ENCODE measurements at regions not wholly inside any gene's neighbourhood (a gene's known extent, or its start where the extent isn't known, plus 50 kb on each side); places are given as distances from the start of the nearest gene placed in this dataset.

DNA sequence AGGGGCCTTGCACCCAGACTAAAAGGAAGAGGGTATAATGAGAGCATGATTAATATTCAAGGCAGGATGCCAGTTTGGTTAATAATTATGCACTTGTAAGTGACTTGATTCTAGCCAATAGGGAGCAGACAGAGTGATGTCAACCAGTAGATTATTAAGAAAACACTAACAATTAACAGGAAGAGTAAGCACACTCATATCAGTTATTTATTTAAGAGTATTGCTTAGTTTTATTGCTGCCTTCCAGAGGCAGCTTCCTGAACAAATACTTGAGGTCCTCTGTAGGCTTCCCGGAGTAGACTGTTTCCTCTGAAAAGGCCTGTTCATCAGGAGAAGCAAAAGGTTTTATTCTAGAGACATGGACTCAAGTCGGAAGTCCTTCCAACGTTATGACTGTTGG is 129.1 kb upstream of the AFF2 start:
- TF ChIP-seq, protein P1, sequence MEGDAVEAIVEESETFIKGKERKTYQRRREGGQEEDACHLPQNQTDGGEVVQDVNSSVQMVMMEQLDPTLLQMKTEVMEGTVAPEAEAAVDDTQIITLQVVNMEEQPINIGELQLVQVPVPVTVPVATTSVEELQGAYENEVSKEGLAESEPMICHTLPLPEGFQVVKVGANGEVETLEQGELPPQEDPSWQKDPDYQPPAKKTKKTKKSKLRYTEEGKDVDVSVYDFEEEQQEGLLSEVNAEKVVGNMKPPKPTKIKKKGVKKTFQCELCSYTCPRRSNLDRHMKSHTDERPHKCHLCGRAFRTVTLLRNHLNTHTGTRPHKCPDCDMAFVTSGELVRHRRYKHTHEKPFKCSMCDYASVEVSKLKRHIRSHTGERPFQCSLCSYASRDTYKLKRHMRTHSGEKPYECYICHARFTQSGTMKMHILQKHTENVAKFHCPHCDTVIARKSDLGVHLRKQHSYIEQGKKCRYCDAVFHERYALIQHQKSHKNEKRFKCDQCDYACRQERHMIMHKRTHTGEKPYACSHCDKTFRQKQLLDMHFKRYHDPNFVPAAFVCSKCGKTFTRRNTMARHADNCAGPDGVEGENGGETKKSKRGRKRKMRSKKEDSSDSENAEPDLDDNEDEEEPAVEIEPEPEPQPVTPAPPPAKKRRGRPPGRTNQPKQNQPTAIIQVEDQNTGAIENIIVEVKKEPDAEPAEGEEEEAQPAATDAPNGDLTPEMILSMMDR (conservative IDR thresholded peaks at IDR 0.05 in 1 of 2, IDR thresholded peaks at IDR 0.05 in 1 of 2; ENCODE audit: extremely low read depth in 1 of 2, insufficient read depth in 1 of 2, low read depth in 1 of 2, low read length in 2 of 2) = no peak
- TF ChIP-seq EZH2 (IDR thresholded peaks at IDR 0.05; ENCODE audit: borderline replicate concordance, low read length) = no peak
